ENCODE measurements at regions not wholly inside any gene's neighbourhood (a gene's known extent, or its start where the extent isn't known, plus 50 kb on each side); places are given as distances from the start of the nearest gene placed in this dataset.

DNA sequence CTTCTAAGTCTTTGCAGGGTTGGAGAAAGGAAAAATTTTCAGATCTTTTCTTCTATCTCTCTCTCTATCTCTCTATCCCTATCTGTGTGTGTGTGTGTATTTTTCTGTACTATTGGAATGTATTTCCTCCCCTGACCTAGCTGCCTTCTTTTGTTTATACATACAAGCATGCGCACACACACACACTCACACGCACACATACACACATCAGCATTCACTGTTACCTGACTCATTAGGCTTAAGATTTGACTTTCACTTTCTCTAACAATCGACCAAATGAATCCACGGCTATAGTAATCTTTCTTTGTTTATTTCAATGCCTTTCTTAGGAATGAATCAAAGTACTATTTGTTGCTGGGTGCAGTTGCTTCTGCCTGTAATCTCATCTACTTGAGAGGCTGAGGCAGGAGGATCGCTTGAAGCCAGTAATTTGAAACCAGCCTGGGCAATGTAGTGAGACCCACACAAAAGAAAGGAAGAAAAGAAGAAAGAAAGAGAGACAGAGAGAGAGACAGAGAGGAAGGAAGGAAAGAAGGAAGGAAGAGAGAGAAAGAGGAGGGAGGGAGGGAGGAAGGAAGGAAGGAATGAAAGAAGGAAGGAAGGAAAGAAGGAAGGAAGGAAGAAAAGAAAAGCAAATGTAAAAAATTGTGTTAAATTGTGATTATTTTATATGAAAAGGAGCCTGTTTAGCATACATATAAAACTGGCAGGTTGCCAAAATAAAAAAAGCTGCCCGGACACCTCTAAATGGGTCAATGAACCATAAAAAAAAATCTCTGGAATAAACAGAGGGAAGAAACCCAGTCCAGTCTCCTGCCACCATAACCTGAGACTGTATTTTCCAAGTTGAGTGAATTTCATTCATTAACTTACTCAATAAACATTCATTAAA is 206.8 kb downstream of the ZNF326 start:
- no peak for DNase-seq
- Histone ChIP-seq H3K36me3 (ENCODE audit: control insufficient read depth, insufficient read depth, low read length) (no peaks in the 10 kb centered on the region), H3K27me3 (ENCODE audit: control insufficient read depth, insufficient read depth, low read length) (no peaks in the 10 kb centered on the region), H3K9me3 (ENCODE audit: control insufficient read depth, insufficient read depth, low read length) (no peaks in the 10 kb centered on the region), H3K4me1 (ENCODE audit: control insufficient read depth, insufficient read depth, low read length) (no peaks in the 10 kb centered on the region), H3K27ac (ENCODE audit: low read length) (no peak overlapping the region), H3K4me3 (ENCODE audit: low read length) (no peak overlapping the region)
- Mint-ChIP-seq H3K27me3 (ENCODE audit: low read depth in 2 of 2) (peaks cover 0 to 7% of the 10 kb centered on the region in 2 donors), H3K4me1 (no peaks in the 10 kb centered on the region), H3K36me3 (no peaks in the 10 kb centered on the region), H3K27ac (no peak overlapping the region), H3K9me3 (peaks cover 0 to 3% of the 10 kb centered on the region in 2 donors), H3K4me3 (no peak overlapping the region)
- TF ChIP-seq, protein P1, sequence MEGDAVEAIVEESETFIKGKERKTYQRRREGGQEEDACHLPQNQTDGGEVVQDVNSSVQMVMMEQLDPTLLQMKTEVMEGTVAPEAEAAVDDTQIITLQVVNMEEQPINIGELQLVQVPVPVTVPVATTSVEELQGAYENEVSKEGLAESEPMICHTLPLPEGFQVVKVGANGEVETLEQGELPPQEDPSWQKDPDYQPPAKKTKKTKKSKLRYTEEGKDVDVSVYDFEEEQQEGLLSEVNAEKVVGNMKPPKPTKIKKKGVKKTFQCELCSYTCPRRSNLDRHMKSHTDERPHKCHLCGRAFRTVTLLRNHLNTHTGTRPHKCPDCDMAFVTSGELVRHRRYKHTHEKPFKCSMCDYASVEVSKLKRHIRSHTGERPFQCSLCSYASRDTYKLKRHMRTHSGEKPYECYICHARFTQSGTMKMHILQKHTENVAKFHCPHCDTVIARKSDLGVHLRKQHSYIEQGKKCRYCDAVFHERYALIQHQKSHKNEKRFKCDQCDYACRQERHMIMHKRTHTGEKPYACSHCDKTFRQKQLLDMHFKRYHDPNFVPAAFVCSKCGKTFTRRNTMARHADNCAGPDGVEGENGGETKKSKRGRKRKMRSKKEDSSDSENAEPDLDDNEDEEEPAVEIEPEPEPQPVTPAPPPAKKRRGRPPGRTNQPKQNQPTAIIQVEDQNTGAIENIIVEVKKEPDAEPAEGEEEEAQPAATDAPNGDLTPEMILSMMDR (IDR thresholded peaks at IDR 0.05) = no peak
- ATAC-seq = no peak
- intact Hi-C loops (cut with micrococcal nuclease) = no loop called here
- WGBS (ENCODE audit: insufficient coverage) = 92% methylated on average over 6 of the region's 6 CpGs

DNA sequence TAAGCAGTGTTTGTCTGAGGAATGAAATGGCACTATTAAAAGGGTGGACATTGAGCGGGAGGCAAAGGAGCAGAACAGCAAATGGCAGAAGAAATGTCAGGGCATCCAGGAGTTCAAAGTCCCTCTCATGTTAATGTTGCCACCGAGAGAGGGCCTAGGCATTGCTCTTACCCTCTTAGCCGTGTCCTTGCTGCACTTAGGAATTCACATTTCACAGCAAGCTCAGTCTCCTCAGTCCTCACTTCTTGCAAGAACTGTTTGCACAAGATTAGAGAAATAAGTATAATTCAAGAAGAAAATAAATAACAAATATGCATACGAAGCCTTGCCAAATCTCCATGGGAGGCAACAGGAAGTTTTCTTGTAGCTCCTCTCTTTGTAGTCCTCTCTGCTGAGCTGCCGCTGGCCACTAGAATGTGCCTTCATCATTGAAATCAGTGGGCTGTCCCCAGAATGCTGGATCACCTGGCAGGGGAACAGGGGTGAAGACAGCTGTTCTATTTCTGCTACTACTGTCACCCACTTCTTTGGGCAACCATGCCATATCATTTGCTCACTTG is 205.8 kb downstream of the ZNF326 start:
- peaks cover 0 to 7% of the 10 kb centered on the region in 2 donors for H3K27me3 Mint-ChIP-seq (ENCODE audit: low read depth in 2 of 2)
- 91% methylated on average over 5 of the region's 5 CpGs for WGBS (ENCODE audit: insufficient coverage)
- Histone ChIP-seq H3K27me3 (ENCODE audit: control insufficient read depth, insufficient read depth, low read length) (no peaks in the 10 kb centered on the region), H3K9me3 (ENCODE audit: control insufficient read depth, insufficient read depth, low read length) (no peaks in the 10 kb centered on the region), H3K4me3 (ENCODE audit: low read length) (no peak overlapping the region), H3K27ac (ENCODE audit: low read length) (no peak overlapping the region), H3K36me3 (ENCODE audit: control insufficient read depth, insufficient read depth, low read length) (no peaks in the 10 kb centered on the region), H3K4me1 (ENCODE audit: control insufficient read depth, insufficient read depth, low read length) (no peaks in the 10 kb centered on the region)
- ATAC-seq (no peak), DNase-seq (no peak)
- H3K27ac Mint-ChIP-seq = no peak overlapping the region
- H3K4me3 Mint-ChIP-seq = no peak overlapping the region
- H3K9me3 Mint-ChIP-seq = peaks cover 0 to 3% of the 10 kb centered on the region in 2 donors
- no peaks in the 10 kb centered on the region for H3K36me3 Mint-ChIP-seq
- no peaks in the 10 kb centered on the region for H3K4me1 Mint-ChIP-seq
- TF ChIP-seq, protein P1 (IDR thresholded peaks at IDR 0.05) = no peak
- intact Hi-C loops (cut with micrococcal nuclease) = no loop called here

DNA sequence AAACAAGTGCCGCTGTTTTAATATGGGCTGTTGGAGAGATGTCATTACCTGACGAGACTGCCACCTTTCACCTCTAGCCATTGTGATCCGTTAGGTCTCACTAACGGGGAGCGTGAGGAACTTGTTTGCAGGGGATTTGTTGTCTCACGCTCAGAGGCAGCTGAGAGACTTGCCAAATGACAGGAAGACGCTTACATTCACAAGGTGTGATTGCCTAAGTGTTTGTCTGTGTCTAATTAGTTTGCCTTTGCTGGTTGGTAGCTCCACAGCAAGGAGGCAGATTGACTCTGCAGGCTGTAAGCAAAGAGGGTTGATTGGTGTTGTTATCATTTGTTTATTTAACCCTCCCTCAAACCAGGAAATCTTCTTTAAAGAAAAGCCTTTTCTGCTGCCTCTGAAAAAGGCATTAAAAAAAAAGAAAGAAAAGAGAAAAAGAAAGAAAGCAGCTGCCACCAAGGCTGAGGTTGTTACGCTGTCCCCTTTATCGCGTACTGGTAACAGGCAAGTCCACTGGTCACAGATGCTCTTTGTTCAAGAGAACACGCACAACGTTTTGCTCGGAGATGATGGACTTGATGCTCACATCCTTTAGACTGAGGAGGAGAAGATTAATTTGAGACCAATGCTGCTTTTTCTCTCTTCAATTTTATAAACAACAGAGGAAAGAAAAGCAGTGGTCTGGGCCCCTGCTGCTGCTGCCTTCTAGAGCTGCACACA is 203.9 kb downstream of the ZNF326 start:
- Histone ChIP-seq H3K36me3 (ENCODE audit: control insufficient read depth, insufficient read depth, low read length) (no peaks in the 10 kb centered on the region), H3K4me3 (ENCODE audit: low read length) (no peak overlapping the region), H3K9me3 (ENCODE audit: control insufficient read depth, insufficient read depth, low read length) (no peaks in the 10 kb centered on the region), H3K4me1 (ENCODE audit: control insufficient read depth, insufficient read depth, low read length) (no peaks in the 10 kb centered on the region), H3K27me3 (ENCODE audit: control insufficient read depth, insufficient read depth, low read length) (no peaks in the 10 kb centered on the region), H3K27ac (ENCODE audit: low read length) (no peak overlapping the region)
- DNase-seq (no peak), ATAC-seq (no peak)
- no peaks in the 10 kb centered on the region for H3K36me3 Mint-ChIP-seq
- TF ChIP-seq, protein P1 (IDR thresholded peaks at IDR 0.05) = no peak
- H3K27ac Mint-ChIP-seq = no peak overlapping the region
- H3K27me3 Mint-ChIP-seq (ENCODE audit: low read depth in 2 of 2) = peaks cover 3 to 7% of the 10 kb centered on the region in 2 donors
- H3K4me3 Mint-ChIP-seq = no peak overlapping the region
- H3K9me3 Mint-ChIP-seq = peaks cover 0 to 3% of the 10 kb centered on the region in 2 donors
- intact Hi-C loops (cut with micrococcal nuclease) = no loop called here
- no peaks in the 10 kb centered on the region for H3K4me1 Mint-ChIP-seq
- WGBS (ENCODE audit: insufficient coverage) = 84% methylated on average over 13 of the region's 13 CpGs

Data from natural killer cell (primary cell).